ENCODE measurements at regions not wholly inside any gene's neighbourhood (a gene's known extent, or its start where the extent isn't known, plus 50 kb on each side); places are given as distances from the start of the nearest gene placed in this dataset.
"Not testable (repeated sequence)": the region's sequence is repeated elsewhere in the genome, so short reads cannot be mapped to it uniquely, and the experiment has no call there.

GRCh38 chr7:142495301-142495700 is 237.4 kb upstream of the PRSS58 start:
- not testable (repeated sequence) for DNase-seq

DNA sequence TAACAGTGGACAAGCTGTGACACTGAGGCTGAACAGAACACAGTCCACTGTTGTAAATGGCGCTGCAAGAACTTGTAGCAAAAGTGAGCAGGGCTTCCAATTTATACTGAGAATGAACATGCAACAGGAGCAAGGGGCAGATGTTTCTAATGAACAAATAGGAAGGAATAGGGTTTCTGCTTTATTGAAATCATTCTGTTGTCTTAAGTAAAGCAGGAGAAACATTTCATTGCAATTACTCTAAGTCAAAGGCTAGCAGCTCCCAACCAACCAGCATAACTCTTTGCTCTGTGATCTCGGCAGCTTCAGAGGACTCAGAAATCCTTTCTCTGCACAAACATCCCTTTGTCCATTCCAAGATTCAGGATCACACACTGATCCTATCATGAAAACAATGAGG is 236.2 kb upstream of the PRSS58 start:
- DNase-seq, result no peak

- no peak for DNase-seq
Observed at GRCh38 chr7:142488842-142489241, 231.0 kb upstream of the PRSS58 start.

DNA sequence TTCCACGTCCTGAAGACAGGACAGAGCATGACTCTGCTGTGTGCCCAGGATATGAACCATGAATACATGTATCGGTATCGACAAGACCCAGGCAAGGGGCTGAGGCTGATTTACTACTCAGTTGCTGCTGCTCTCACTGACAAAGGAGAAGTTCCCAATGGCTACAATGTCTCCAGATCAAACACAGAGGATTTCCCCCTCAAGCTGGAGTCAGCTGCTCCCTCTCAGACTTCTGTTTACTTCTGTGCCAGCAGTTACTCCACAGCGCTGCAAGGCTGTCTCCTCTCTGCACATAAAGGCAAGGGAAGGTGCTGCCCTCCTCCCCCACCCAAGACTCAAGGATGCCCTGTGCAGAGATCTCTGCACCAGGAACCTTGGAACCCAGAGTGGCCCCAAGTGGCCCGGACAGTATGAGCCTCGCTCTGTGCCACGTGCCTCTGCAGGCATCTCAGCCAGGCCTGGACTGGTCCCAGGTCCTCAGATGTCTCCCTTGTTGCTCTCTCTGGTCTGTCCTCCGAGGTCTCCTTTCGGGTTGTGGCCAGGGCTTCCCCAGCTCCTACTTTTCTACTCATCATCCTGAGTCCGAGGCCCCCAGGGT is 230.3 kb upstream of the PRSS58 start:
- peak; percentile 53 for DNase-seq

DNA sequence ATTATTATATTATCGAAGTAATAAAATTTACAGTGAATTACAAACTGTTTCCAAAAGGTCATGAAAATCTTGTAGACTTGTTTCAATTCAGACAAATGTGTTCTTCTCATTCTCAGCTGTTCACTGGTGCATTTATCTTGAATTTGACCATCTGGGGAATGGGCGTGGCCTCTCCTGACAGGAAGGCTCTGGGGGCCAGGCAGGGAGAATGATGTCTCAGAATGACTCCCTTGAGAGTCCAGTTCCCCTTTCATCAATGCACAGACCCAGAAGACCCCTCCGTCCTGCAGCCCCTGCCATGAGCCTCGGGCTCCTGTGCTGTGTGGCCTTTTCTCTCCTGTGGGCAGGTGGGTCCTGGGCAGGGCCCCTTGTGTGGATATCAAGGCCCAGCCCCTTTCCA is 229.7 kb upstream of the PRSS58 start:
- peak; percentile 83 for DNase-seq

- DNase-seq, result no peak
Observed at GRCh38 chr7:142487124-142487523, 229.3 kb upstream of the PRSS58 start.

DNA sequence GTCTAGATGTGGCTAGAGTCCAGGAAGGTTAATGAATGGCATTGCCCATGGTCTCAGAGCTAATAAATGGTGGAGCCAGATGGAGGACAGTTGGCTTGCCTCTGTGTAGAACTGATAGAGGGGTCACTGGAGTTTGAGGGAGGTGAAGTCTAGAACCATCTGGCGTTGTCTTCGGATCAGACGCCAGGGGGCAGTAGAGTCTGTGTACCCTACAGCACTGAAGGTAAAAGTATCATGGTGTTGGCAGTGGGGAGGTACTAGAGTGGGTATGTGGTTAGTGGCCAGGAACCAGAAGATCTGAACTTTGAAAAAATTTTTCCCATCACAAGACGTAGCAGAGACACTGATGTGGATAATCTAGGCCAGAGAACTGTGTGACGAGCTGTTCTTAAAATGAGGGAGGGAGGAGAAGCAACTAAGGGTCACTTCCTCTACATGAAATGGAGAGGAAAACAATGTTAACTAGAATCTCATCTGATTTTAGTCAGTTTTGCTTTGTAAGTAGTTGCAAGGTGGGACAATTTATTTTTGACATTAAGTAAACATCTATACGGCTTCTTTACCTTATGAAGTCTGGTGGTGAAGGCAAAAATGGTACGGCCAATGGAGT is 227.9 kb upstream of the PRSS58 start:
- DNase-seq, result peak; percentile 64

- no peak for DNase-seq
Observed at GRCh38 chr7:142483659-142484317, 225.9 kb upstream of the PRSS58 start.

DNA sequence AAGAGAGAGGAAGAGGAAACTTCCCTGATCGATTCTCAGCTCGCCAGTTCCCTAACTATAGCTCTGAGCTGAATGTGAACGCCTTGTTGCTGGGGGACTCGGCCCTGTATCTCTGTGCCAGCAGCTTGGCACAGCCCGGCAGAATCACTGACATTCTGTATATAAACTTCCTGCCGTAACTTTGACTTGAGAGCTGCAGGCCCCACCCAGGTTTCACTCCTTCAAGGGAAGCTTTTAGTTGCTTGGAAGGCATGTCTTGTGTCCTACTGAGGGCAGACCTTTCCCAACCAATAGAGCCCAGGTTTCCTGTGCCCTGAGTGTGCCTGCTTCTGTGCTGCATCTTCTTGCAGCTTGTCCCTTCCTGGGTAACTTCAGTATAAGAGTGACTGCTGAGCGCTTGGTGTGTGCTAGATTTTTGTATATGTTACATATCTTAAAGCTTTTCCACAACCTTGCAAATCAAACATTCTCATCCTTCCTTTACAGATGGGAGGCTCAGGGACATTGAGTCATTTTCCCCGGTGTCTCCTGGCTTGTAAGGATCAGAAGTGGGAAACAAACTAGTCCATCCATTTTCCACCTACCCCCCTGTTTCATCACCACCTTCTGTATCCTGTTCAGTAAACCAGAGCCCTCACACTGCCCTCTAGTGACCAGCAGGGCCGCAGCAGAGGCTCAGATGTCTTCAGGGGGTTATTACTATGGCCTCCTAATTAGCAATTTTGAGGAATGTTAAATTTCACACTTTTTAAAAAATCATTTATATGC is 225.2 kb upstream of the PRSS58 start:
- DNase-seq, result peak; percentile 92

- peak; percentile 63 for DNase-seq
Observed at GRCh38 chr7:142481548-142481947, 223.7 kb upstream of the PRSS58 start.

GRCh38 chr7:142478479-142479220 is 220.8 kb upstream of the PRSS58 start:
- DNase-seq, result peak; percentile 86

DNA sequence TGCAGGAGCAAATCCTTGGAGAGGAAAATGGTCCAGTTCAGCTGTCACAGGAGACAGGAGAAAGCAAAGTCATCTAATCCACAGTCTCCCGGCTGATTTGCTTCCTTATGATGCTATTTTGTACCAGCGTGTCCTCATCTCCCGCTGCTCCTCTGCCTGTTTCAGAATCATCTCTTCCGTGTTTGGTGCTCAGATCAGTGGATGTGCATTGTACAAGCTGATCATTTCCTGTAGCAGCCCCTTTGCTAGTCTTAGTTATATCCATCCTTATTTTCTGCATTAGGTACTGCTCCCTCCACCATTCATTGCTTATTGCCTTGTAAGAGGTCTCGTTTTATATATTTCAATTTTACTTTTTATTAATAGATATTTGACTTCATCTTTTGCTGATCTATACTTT is 219.9 kb upstream of the PRSS58 start:
- not testable (repeated sequence) for DNase-seq

- peak; percentile 70 for DNase-seq
Observed at GRCh38 chr7:142477079-142477651, 219.3 kb upstream of the PRSS58 start.

DNA sequence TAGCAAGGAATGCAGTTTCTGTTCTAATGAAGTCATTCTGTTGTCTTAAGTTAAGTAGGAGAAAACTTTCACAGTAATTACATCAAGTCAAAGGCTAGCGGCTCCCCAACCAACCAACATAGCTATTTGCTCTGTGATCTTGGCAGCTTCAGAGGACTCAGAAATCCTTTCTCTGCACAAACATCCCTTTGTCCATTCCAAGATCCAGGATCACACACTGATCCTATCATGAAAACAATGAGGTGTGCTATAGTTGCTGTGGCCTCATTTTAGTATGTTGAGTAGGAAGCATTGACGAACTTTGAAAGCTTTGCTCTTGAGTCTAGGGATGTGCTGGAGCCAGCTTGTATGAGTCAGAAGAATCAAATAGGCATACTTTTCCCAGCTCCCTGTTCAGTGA is 218.2 kb upstream of the PRSS58 start:
- no peak for DNase-seq

GRCh38 chr7:142471820-142472219 is 214.0 kb upstream of the PRSS58 start:
- peak; percentile 48 for DNase-seq

- no peak for DNase-seq
Observed at GRCh38 chr7:142470544-142470830, 212.6 kb upstream of the PRSS58 start.

GRCh38 chr7:142469696-142470543 is 212.1 kb upstream of the PRSS58 start:
- peak; percentile 98 for DNase-seq

DNA sequence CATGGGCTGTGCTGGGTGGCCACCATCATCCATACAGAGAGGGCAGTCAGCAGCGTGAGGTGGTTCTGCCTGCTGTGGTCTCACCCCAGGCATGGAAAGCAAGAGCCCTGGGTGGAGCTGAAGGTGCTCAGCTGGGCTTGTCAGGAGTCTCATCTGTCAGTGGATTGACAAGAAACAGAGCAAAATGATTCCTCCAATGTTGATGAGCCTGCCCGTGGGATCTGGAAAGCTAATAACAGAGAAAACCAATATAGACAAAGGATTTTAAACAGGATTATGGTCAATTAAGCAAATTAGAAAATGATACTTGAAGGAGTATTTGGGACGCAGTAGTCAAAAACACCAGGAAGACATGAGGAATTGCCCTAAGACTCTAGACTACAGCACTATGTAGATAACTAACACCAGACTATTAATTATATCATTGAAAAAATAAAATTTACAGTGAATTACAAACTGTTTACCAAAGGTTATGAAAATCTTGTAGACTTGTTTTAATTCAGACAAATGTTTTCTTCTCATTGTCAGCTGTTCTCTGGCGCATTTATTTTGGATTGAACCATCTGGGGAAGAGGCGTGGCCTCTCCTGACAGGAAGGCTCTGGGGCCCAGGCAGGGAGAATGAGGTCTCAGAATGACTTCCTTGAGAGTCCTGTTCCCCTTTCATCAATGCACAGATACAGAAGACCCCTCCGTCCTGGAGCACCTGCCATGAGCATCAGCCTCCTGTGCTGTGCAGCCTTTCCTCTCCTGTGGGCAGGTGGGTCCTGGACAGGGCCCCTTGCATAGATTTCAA is 211.2 kb upstream of the PRSS58 start:
- DNase-seq, result no peak

GRCh38 chr7:142467056-142467655 is 209.3 kb upstream of the PRSS58 start:
- DNase-seq, result not testable (repeated sequence)

DNA sequence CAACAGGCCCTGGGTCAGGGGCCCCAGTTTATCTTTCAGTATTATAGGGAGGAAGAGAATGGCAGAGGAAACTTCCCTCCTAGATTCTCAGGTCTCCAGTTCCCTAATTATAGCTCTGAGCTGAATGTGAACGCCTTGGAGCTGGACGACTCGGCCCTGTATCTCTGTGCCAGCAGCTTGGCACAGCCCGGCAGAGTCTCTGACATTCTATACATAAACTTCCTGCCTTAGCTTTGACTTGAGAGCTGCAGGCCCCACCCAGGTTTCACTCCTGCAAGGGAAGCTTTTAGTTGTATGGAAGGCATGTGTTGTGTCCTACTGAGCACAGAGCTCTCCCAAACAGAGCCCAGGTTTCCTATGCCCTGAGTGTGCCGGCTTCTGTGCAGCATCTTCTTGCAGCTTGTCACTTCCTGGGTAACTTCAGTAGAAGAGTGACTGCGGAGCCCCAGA is 205.6 kb upstream of the PRSS58 start:
- peak; percentile 84 for DNase-seq
